OCI-LY1 (cell line): ENCODE measurements at regions not wholly inside any gene's neighbourhood (a gene's known extent, or its start where the extent isn't known, plus 50 kb on each side); places are given as distances from the start of the nearest gene placed in this dataset.

Experiments
- H2AFZ ChIP-seq: fragments of 200-600 bp; sonication (generic), shearing (Covaris generic); 2 replicates; pipeline ENCODE4 v1.6.0; 2014; ENCODE audit warnings: antibody characterized with exemption, mild to moderate bottlenecking, low read length
- H3F3A ChIP-seq: fragments of 200-600 bp; sonication (generic), shearing (Covaris generic); 2 replicates; pipeline ENCODE4 v1.6.0; 2014; ENCODE audit warnings: mild to moderate bottlenecking, antibody characterized with exemption, low read length, moderate library complexity; ENCODE audit not compliant: insufficient read depth
- H3K27ac ChIP-seq: fragments of 200-600 bp; sonication (generic); 2 replicates; pipeline ENCODE4 v1.5.1; 2014; ENCODE audit warnings: low read length, mixed run types, mild to moderate bottlenecking, low read depth; ENCODE audit not compliant: poor library complexity, severe bottlenecking
- H3K27me3 ChIP-seq: fragments of 200-600 bp; sonication (generic); 2 replicates; pipeline ENCODE4 v1.6.0; 2014; ENCODE audit warnings: antibody characterized with exemption, mild to moderate bottlenecking, low read length, moderate library complexity; ENCODE audit not compliant: insufficient read depth
- H3K36me3 ChIP-seq: fragments of 200-600 bp; sonication (generic); 2 replicates; pipeline ENCODE4 v1.6.1; 2014; ENCODE audit warnings: mild to moderate bottlenecking, antibody characterized with exemption, low read length, moderate library complexity, mixed read lengths; ENCODE audit not compliant: insufficient read depth
- H3K4me1 ChIP-seq: fragments of 200-600 bp; sonication (generic); 2 replicates; pipeline ENCODE4 v1.5.1; 2014; ENCODE audit warnings: mild to moderate bottlenecking, low read length, moderate library complexity; ENCODE audit not compliant: insufficient read depth, severe bottlenecking
- H3K4me2 ChIP-seq: fragments of 200-600 bp; sonication (generic), shearing (Covaris generic); 2 replicates; pipeline ENCODE4 v1.6.1; 2014; ENCODE audit warnings: low read length
- H3K4me3 ChIP-seq: fragments of 200-600 bp; sonication (generic); 2 replicates; pipeline ENCODE4 v1.5.1; 2014; ENCODE audit warnings: low read length, low read depth, mild to moderate bottlenecking, mixed read lengths; ENCODE audit not compliant: poor library complexity, severe bottlenecking
- H3K79me2 ChIP-seq: fragments of 200-600 bp; shearing (Covaris generic); 2 replicates; pipeline ENCODE4 v1.6.1; 2016; ENCODE audit warnings: mixed run types, low read length, mixed read lengths; ENCODE audit not compliant: insufficient read depth
- H3K9ac ChIP-seq: fragments of 200-600 bp; sonication (generic), shearing (Covaris generic); 2 replicates; pipeline ENCODE4 v1.6.1; 2014; ENCODE audit warnings: mild to moderate bottlenecking, low read length, mixed read lengths
- H3K9me2 ChIP-seq: fragments of 200-600 bp; sonication (generic), shearing (Covaris generic); 2 replicates; pipeline ENCODE4 v1.6.1; 2014; ENCODE audit warnings: low read depth, mild to moderate bottlenecking, low read length, mixed read lengths
- H3K9me3 ChIP-seq: fragments of 200-600 bp; shearing (Covaris generic); 2 replicates; pipeline ENCODE4 v1.6.1; 2014; ENCODE audit warnings: low read length, mixed read lengths
- H4K20me1 ChIP-seq: fragments of 200-600 bp; sonication (generic), shearing (Covaris generic); 2 replicates; pipeline ENCODE4 v1.6.0; 2016; ENCODE audit warnings: mild to moderate bottlenecking, low read length; ENCODE audit not compliant: insufficient read depth
- EZH2 ChIP-seq: fragments of 200-600 bp; sonication (generic), shearing (Covaris generic); IDR thresholded peaks from 2 replicates; pipeline ENCODE4 v1.8.0; 2017; ENCODE audit warnings: borderline replicate concordance, mixed run types, mild to moderate bottlenecking, antibody characterized with exemption, low read length, moderate library complexity, mixed read lengths
- TF ChIP-seq, protein P1 (sequence below): fragments of 200-600 bp; sonication (generic), shearing (Covaris generic); IDR thresholded peaks from 2 replicates; pipeline ENCODE4 v1.5.1; 2017; ENCODE audit warnings: mild to moderate bottlenecking, antibody characterized with exemption, low read length, moderate library complexity, mixed read lengths

DNA sequence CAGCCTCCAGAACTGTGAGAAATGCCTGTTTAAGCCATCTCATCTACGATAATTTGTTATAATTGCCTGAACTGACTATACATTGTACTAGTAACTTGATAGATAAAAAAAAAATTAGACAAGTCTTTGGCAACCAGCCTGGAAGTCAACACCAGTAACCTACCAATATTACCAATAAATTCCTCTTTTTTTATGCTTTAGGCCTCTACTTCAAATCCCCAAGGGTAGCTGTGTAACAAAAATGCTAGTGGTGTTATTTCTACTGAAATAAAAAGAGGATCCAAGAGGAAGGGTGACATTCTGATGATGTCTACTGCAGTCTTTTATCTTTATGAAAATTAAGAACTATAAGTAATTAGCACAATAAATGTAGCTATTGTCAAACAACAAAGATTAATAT is 151.7 kb upstream of the SAMSN1 start:
- no peaks in the 10 kb centered on the region for H3K9me3 ChIP-seq
- H3K79me2 ChIP-seq: no peaks in the 10 kb centered on the region
- no peaks in the 10 kb centered on the region for H3K36me3 ChIP-seq
- no peak overlapping the region for H2AFZ ChIP-seq
- H3K27ac ChIP-seq: no peak overlapping the region
- no peak overlapping the region for H3K4me2 ChIP-seq
- H3K9ac ChIP-seq: no peak overlapping the region
- no peak overlapping the region for H3K4me3 ChIP-seq
- H4K20me1 ChIP-seq: no peaks in the 10 kb centered on the region
- no peaks in the 10 kb centered on the region for H3K4me1 ChIP-seq
- no peaks in the 10 kb centered on the region for H3K9me2 ChIP-seq
- H3K27me3 ChIP-seq: no peaks in the 10 kb centered on the region
- TF ChIP-seq, protein P1, sequence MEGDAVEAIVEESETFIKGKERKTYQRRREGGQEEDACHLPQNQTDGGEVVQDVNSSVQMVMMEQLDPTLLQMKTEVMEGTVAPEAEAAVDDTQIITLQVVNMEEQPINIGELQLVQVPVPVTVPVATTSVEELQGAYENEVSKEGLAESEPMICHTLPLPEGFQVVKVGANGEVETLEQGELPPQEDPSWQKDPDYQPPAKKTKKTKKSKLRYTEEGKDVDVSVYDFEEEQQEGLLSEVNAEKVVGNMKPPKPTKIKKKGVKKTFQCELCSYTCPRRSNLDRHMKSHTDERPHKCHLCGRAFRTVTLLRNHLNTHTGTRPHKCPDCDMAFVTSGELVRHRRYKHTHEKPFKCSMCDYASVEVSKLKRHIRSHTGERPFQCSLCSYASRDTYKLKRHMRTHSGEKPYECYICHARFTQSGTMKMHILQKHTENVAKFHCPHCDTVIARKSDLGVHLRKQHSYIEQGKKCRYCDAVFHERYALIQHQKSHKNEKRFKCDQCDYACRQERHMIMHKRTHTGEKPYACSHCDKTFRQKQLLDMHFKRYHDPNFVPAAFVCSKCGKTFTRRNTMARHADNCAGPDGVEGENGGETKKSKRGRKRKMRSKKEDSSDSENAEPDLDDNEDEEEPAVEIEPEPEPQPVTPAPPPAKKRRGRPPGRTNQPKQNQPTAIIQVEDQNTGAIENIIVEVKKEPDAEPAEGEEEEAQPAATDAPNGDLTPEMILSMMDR: no peak
- TF ChIP-seq EZH2: no peak
- H3F3A ChIP-seq: no peaks in the 10 kb centered on the region

DNA sequence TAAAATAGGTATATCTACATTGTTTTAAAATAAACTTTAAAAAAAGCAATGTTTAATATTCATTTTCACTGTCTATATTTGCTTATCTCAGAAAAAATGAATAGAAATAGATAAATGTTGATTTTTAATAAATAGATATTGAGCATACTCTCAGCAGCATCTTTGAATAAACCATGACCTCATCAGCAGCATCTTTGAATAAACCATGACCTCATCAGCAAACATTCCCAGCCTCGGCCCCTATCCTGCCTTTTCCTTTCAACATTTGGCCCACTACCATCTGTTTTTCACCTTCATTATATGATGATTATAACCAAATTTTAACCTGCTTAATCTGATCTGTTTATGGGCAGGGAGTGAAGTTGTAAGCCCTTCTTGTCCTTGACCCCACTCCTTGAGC is 148.7 kb upstream of the SAMSN1 start:
- no peak overlapping the region for H3K9ac ChIP-seq
- H3K36me3 ChIP-seq: no peaks in the 10 kb centered on the region
- H3K9me2 ChIP-seq: no peaks in the 10 kb centered on the region
- H3K4me2 ChIP-seq: no peak overlapping the region
- peaks cover 20% of the 10 kb centered on the region for H3K4me1 ChIP-seq
- H2AFZ ChIP-seq: no peak overlapping the region
- H4K20me1 ChIP-seq: no peaks in the 10 kb centered on the region
- H3K4me3 ChIP-seq: no peak overlapping the region
- no peaks in the 10 kb centered on the region for H3K9me3 ChIP-seq
- no peak overlapping the region for H3K27ac ChIP-seq
- no peaks in the 10 kb centered on the region for H3K27me3 ChIP-seq
- no peak for TF ChIP-seq EZH2
- TF ChIP-seq, protein P1: no peak
- H3F3A ChIP-seq: no peaks in the 10 kb centered on the region
- no peaks in the 10 kb centered on the region for H3K79me2 ChIP-seq

DNA sequence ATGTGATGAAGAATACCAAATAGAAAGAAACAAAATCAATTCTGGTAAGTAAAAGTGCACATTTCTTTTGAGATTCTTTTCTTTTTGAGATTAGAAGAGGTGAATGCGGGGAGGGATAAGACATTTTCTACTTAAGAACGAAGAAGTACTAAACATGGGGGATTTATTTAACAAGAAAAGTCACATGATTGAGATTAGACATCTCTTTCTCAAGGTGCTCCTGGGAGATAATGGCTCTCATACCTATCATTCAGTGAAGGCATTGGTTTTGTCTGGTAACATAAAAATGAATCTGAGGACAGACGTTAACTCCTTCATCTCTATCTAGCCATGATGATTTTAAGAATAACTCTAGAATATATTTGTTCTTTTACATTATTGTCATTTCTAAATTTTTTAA is 147.9 kb upstream of the SAMSN1 start:
- Histone ChIP-seq H3K9ac (no peak overlapping the region), H3K36me3 (no peaks in the 10 kb centered on the region), H3K4me3 (no peak overlapping the region), H3K27ac (no peak overlapping the region), H3K4me1 (peaks cover 20% of the 10 kb centered on the region), H3K79me2 (no peaks in the 10 kb centered on the region), H3K27me3 (no peaks in the 10 kb centered on the region), H4K20me1 (no peaks in the 10 kb centered on the region), H3F3A (no peaks in the 10 kb centered on the region), H2AFZ (no peak overlapping the region), H3K9me3 (no peaks in the 10 kb centered on the region), H3K9me2 (no peaks in the 10 kb centered on the region), H3K4me2 (no peak overlapping the region)
- TF ChIP-seq, protein P1: no peak
- TF ChIP-seq EZH2: no peak
